HCEC 1CT (cell line): ENCODE measurements at regions not wholly inside any gene's neighbourhood (a gene's known extent, or its start where the extent isn't known, plus 50 kb on each side); places are given as distances from the start of the nearest gene placed in this dataset.
"Not testable (repeated sequence)": the region's sequence is repeated elsewhere in the genome, so short reads cannot be mapped to it uniquely, and the experiment has no call there.

Source experiments
- DNase-seq: peaks from one replicate; pipeline ENCODE4 v3.0.0-alpha.2; 2017

DNA sequence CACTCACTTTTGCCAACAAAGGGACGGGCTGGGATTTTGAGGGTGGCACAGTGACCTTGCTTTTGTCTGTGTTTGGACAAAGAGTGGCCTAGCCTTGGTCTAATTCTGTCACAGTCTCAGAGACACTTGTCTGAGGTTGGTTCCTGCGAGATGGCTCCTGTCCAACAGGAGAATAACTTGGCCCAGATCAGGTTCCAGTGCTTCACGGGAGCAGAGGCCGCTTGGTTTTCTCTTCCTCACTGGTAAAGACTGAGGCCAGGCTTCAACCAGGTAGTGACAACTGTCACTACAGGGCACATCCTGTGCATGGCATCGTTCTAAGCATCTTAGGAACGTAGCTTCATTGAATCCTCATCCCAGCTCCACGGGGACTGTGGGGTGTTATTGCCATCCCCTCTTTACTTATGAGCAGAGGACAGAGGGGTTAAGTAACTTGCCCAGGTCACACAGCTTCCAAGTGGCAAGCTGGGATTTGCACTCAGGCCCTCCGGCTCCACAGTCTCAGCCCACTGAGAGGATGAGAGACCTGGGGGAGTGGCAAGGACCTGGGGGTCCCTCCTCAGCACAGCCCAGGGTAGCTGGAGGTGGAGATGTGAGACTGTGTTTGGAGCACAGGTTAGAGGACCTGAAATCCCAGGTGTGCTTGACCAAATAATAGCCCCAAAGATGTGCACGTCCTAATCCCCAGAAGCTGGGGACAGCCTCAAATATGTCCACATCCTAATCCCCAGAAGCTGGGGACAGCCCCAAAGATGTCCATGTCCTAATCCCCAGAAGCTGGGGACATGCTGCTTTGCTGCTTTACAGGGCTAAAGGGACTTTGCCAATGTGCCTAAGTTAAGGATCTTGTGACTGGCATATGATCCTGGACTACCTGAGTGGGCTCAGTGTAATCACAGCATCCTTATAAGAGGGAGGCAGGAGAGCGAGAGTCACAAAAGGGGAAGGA lies 179.2 kb upstream of the RTL1 start:
- no peak for DNase-seq

DNA sequence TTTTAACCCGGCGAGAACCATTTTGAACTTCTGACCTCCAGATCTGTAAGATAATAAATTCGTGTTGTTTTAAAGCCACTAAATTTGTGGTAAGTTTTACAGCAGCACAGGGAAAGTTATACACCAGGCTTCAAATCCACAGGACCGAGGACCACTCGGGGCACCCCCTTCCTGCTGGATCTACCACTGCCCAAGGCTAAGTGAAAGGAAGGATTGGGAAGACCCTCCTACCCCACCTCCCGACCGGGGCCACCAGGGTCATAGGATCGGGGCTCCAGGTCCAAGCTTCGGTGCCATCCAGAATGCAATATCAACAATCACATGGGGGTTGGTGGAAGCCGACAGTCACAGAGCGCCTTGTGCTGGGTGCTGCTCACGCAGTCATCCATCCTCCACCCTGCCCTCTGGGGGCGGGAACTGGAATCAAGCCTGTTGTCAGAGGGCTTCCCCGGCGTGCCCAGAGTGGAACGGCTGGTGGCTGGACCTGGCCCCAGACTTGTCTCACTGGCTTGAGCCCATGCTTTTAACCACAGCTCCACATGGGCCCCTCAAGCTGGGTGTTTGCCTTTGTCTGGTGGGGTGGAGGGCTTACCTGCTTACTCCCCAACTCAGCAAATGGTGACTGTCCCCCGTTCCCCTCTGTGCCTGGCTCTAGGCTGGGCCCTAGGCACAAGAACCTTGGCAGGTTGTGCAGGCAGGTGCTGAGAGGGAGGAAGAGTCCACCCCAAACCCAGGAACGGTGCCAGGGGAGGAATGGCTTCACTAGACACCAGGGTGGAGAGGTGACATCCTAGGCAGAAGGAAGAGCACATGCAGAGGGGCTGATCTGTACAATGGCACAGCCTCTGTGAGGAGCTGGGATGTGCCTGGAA lies 180.3 kb upstream of the RTL1 start:
- DNase-seq = no peak

DNA sequence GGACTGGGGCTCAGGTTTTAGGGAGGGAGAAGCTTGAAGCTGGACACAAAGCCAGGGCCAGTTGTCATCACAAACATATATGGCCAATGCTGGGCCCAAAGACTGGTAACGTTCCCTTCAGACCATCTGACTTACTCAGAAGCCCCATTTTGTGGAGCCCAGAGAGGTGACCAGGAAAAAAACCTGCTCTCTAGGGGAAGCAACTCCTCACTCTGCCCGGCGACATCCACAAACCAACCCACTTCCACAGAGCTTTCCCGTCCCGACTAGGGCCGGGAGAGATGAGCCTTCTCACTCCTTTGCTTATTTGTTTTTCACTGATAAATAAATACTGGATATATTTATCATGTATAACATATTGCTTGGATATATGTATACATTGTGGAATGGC lies 180.9 kb upstream of the RTL1 start:
- DNase-seq = no peak

DNA sequence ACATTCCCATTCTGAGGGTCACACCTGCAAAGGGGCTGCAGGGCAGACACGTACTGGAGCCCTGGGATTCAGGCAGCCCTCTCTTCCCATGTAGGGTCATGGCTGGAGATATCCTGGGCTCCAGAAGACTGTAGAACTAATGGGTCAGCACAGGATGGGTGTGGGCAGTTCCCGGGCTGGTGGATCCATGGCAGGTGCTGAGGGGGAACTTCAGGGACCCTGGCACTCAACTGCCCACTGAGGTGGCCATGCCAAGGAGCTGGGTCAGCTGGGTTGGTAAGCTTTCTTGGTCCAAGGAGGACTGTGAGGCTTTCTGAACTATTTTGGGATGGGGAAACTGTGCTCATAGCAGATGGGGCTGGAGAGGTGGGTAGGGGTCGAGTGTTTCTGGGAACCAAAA lies 183.4 kb upstream of the RTL1 start:
- DNase-seq = no peak

DNA sequence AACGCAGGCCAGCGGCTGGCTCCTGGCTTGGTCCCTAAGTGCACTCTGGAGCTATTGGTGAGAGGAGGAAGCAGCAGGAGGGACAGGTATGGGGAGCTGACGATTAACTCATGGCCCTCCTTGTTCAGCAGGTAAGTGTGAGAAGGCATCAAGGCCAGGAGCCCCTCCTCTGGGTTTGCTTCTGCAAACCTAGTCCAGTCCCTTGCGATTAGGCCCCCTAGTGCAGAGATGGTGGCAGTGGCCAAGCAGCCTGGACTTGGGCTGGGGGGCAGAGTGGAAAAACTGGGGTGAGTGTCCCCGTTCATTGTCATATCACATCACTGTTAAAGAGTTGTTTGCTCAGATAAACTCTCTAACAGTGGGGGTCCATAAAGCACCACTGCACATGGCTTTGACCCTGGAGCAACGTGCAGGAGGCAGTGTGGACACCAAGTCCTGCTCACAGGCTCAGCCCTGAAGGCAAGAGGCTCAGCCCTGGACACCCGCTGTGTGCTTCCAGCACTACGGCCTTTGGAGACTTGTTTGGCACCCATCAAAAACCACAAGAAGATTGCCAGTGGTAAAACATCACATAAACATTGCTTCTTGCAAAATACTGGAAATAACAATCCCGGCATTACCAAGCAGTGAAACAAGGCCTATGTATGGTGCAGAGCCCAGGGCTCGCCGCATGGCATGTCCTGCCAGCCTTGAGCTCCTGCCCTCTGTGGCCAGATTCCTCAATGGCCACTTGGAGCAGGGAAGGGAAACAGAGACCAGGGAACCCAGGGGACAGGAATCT lies 184.3 kb upstream of the RTL1 start:
- DNase-seq = no peak

DNA sequence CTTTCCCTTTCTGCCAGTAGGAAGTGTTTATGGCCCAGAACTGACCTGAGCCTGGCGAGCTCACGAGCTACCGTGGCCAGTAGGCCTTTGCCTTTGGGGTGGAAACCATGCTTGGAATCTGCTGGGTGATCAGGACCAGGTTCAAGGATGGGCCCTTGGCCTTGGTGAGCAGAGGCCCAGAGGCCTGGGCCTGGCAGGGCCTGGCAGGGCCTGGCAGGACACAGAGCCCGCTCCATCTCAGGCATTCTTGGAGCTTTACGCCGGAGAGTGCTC lies 184.8 kb upstream of the RTL1 start:
- DNase-seq = no peak

DNA sequence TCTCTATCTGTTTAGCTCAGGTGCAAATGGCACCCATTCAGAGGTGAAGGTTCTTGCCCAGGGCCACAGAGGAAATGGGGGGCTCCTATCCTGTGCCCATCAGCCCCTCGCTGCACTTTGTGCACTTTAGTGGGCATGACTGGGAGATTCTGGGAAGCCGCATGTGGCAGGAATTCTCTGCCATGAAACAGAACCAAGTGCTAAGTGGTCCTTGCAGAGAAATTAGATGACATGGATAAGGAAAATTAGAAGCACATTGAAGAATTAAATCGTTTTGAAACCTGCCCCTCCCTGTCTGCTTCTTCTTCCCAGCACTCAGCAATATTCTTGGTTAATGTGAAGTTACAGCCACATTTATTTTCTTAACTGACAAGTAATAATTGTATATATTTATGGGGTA lies 185.2 kb upstream of the RTL1 start:
- no peak for DNase-seq

DNA sequence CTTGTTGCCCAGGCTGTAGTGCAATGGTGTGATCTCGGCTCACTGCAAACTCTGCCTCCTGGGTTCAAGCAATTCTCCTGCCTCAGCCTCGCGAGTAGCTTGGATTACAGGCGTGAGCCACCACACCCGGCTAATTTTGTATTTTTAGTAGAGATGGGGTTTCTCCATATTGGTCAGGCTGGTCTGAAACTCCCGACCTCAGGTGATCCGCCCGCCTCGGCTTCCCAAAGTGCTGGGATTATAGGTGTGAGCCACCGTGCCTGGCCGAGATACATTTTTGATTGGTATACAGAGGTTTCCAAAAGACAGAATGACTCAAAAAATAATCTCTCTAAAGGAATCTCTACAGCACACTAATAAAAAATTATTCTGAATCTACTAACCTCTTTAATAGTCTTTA lies 187.0 kb upstream of the RTL1 start:
- not testable (repeated sequence) for DNase-seq

DNA sequence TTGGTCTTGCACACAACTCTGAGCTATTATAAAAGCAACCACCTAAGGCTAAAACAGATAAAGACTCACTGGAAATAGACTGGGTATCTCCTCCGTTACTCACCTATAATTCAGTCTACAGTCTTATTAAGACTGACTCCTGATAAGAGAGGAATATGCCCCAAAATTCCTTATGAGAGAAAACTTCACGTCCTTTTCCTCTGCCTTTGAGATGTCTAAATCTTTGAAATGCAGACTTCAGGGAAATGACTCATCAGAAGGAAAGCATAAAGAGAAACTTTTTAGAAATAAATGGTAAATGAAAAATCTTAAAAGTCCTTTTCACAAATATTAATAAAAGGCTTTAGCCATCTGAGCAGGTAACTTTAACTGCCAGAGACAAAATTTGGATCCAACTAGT lies 187.5 kb upstream of the RTL1 start:
- no peak for DNase-seq

DNA sequence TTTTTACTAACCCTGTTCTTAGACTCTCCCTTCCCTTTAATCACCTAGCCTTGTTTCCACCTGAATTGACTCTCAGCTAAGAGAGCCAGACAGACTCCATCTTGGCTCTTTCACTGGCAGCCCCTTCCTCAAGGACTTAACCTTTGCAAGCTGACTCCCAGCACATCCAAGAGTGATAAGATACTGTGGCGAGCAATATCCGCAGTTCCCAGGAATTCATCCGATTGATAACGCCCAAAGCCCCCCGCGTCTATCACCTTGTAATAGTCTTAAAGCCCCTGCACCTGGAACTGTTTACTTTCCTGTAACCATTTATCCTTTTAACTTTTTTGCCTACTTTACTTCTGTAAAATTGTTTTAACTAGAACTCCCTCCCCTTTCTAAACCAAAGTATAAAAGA lies 191.4 kb upstream of the RTL1 start:
- DNase-seq = not testable (repeated sequence)

DNA sequence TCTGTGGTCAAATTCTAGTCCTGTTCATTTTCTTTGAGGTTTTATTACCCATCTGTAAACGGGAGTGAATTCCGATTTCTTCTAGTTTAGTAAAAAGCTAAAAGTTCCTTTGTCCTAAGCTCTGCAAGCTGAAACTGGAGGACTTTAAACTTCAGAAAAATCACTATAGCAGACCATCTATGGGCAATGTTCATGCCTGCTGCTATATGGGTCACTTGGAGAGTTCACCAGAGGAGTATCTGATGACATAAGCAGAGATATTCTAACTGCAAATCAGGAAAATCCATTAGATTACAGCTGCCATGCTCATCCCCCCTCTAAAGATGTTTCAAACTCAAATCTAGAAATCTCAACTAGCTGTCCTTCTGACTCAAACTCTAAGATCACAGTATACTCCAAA lies 193.0 kb upstream of the RTL1 start:
- DNase-seq = no peak

DNA sequence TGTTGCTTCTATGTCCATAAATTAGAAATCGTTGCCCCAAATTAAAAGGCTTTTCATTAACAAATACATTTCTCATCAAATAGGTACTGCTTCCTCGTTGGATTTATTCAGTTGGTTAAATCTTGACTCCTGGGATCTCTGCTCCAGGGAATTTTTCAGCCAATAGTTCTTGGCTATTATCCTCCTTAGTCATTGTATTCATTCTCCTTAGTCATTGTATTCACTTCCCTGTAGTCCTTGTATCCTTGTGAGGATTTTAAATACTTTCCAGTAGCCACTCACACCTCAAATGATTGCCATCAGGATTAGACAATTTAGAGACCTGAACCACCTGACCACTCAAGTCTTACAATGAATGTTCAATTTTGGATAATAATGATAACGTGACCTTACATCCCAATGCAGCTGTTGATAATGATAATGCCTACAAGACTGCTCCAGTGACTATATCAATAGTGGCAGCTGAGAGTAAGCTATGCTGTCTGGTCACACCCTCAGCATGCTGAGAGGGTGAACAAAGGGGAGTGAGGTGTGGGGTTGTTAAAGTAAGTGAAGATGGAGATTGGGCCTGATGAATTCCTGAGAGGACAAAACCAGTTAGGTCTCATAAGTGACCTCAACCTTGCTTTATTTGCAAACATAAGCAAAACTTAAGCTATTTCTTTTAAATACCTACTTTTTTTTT lies 193.7 kb upstream of the RTL1 start:
- DNase-seq = no peak

DNA sequence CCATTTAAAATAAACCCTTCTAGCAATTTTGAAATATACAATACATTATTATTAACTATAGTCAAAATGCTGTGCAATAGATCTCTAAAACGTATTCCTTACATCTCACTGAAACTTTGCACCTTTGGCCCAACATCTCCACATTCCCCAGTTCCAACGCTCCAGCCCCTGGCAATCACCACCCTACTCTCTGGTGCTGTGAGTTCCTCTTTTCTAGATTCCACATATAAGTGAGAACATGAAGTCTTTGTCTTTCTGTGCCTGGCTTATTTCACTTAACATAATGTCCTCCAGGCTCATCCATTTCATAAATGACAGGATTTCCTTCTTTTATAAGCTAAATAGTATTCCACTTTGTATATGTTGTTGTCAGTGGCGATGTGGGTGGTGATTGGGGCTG lies 194.7 kb upstream of the RTL1 start:
- no peak for DNase-seq

DNA sequence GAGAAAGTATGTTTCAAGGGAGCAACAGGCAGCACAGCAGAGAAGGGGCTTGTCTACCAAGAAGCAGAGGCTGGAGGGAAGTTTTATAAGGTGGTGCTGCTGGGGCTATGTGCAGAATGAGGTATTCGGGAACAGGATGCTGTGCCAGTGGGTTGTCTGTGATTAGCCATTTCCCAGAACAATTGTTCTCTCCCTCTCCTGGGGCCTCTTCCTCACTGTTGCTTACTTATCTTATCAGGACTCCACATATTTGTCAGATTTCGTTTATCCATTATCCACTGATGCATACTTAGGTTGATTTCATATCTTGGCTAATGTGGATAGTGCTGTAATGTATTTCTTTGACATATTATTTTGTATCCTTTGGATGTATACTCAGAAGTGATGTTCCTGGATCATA lies 195.1 kb upstream of the RTL1 start:
- DNase-seq = no peak

DNA sequence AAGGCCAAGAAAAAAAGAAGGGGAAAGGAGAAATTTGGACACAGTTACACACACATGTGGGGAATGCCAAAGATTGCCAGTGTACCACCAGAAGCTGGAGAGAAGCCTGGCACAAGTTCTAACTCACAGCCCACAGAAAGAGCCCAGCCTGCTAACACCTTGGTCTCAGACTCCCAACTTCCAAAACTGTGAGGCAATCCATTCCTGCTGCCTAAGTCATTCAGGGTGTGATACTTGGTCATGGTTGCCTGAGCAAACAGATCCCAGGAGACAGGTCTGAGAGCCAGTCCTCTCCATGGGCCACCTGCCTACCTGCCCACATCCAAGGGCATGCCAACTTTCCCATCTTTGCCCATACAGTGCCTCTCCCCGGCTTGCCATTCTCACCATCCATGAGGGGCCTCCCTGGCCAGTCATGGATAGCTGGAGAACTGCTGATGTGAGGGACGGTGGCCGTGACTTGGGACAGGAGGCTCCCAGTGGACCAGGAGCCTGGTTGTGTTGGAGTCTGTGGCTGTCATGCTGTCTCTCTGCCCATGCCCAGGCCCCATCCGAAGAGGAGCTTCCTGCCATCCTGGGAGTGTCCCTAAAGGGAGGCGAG lies 198.0 kb upstream of the RTL1 start:
- DNase-seq = no peak

DNA sequence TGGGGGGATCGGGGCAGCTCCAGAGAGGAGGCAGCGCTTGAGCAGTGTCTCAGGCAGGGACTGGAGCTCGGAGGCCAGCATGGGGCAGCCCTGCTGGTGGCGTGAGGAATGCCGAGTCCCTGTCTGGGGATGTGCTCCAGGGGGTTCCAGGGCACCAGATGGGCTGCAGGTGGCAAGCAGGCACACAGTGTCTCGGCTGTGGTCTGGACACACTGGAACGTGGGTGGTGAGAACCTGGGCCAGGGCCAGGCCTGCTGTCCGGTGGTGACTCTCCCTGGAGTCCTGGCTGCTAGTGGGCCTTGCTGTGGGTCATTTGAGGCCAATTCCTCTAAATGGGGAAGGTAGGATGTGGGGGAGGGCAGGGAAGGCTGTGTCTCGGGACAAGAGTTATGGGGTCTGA lies 199.4 kb upstream of the RTL1 start:
- no peak for DNase-seq

DNA sequence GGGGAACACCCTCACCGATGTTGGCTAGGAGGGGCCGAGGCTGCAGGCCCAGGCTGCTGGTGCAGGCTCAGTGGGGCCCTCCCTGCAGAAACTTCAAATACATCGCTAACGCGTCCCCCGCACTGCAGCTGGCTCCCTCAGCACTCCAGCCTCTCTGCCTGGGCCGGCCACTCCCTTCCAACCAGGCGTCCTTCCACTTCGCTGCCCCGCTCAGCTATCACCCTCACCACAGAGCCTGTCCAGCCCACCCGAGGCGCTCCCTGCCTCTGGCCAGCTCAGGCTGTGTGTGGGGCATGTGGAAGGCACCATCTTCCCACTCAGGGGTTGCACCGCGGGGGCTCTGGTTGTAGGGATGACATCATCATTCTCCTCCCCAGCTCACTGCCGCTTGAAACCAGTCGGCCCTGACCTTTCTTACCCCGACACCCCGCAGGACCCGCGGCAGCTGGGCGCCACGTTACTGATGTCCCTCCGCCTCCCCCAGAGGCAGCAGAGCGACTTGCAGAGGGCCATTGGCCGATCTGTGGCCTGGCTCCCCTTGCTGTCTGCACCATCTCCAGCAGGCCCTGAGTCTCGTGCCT lies 199.9 kb upstream of the RTL1 start:
- no peak for DNase-seq

DNA sequence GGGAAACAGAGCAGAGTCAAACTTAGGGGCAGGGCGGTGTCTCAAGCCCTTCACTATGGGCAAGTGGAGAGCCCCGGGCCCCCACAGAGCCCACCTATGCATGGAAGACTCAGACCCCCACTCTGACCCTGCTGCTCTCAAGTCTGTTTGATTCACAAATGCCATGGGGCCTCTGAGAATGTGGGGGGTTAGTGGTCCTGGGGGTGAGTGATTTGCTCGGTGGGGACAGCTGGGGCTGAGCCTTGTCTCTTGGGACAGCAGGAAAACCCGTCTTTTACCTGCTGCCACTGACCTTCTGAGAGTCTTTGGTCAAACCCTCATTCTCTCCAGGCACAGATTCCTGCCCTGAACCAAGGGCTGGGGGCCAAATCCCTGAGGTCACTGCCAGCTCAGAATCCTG lies 201.0 kb upstream of the RTL1 start:
- DNase-seq = no peak

DNA sequence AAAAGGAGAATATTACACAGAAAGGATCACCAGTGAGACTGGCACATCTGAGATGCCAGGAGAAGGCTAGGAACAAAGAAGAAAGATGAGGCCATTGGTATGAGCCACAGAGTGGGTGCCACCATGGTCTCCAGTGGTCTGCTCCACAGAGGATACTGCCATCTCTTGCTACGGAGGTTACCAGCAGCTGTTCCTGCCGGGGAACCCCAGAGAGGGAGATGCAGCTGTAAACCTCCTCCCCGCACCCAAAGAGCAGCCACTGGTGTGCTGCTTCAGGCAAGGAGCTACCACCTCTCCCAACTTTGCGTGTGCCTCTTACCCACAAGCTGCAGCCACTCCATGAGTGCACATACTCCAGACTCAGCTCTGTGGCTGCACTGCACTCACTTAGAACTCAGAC lies 201.5 kb upstream of the RTL1 start:
- DNase-seq = no peak

DNA sequence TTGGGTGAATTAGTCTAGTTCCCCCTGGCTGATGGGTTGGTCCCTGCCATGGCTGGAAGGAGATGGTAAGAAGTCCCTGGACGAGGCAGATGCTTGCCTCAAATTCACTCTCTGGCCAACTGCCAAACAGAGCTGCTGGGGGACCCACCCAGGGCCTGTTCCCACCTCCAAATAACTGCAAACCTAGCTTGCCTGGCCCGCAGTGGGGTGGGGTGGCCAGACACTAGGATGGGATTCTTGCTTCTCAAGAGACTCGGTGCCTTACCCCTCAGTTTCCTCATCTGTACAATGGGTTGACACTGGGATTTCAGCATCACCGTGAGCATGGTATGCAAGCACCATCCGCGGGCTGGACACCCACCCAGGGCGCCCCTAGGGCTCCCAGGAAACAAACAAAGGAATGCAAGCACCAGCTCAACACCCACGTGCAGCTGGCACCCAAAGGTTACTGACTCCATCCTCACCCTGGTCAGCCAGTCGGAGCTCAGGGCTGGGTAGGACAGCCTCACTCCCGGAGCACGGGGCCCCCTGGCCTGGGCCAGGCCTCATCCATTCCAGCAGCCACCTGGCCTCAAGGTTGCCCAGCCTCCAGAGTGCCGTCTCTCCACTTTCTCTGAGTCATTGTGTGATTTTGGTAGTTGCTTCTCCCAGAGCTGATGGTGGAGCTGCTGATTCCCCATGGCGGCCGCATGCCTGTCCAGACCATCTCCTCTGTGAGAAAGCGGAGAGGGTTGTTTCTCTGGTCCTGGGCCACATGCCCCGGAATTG lies 205.2 kb upstream of the RTL1 start:
- DNase-seq = no peak

DNA sequence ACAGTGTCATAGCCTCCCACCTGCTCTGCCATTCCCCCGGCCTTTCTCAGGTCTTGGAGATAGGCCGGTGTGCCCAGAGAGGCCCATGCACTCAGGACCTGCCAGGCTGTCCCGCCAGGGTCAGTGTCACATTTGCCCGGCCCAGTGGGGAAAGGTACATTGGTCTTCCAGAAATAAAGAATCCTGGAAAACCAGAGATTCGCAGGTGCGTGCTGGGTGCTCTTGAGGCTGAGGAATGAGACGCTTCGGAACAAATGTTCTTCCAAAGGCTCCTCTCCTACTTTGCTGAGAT lies 205.8 kb upstream of the RTL1 start:
- DNase-seq = no peak
